H1 (cell line): ENCODE measurements at regions not wholly inside any gene's neighbourhood (a gene's known extent, or its start where the extent isn't known, plus 50 kb on each side); places are given as distances from the start of the nearest gene placed in this dataset.

Experiments
- EZH2 ChIP-seq: fragments of 200-600 bp; sonication (generic); IDR thresholded peaks from 2 replicates; pipeline ENCODE4 v1.7.1; 2012; ENCODE audit warnings: low read depth, mild to moderate bottlenecking, moderate library complexity, low read length, inconsistent platforms; ENCODE audit not compliant: severe bottlenecking
- GABPA ChIP-seq: IDR thresholded peaks from 2 replicates; pipeline ENCODE4 v1.6.1; 2011; ENCODE audit warnings: mild to moderate bottlenecking, low read length, moderate library complexity, borderline replicate concordance; ENCODE audit not compliant: insufficient read depth
- ZNF274 ChIP-seq: IDR thresholded peaks from 2 replicates; pipeline ENCODE4 v1.7.0; 2012; ENCODE audit warnings: low read length, borderline replicate concordance; ENCODE audit errors: extremely low read depth

DNA sequence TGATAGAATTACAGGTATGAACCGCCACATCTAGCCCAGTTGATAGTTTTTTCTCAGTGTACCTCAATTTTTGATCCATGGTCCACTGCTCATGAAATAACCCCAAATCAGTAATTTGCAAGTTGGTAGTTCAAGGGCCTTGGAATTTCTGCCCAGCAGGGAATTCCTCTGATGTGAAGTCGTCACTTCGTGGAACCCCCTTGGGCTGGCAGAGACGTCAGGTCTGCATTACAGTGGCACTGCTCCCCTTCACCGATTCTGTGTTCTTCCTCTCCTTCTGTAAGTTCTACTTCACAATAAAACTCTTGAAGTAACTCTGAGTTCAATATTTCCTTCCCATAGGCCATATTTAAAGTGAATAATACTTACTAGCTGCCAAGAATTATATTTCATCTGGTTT lies 881.0 kb downstream of the OTOL1 start:
- TF ChIP-seq EZH2 (no peak), GABPA (no peak), ZNF274 (no peak)
